Sigmoid colon (tissue), 6 donors: ENCODE measurements at regions not wholly inside any gene's neighbourhood (a gene's known extent, or its start where the extent isn't known, plus 50 kb on each side); places are given as distances from the start of the nearest gene placed in this dataset.

Experiments used
- DNase-seq: peaks from one replicate; pipeline ENCODE4 v3.0.0-alpha.2; 2019
- H3K27ac ChIP-seq, 4 donors: fragments of 200-600 bp; sonication (generic); one replicate each; pipeline ENCODE4 v1.5.1; 2016 to 2019; ENCODE audit warnings: mild to moderate bottlenecking in 1 of 4
- H3K27me3 ChIP-seq, 3 donors: fragments of 200-600 bp; sonication (generic); one replicate each; pipeline ENCODE4 v1.5.1; 2019; ENCODE audit warnings: mild to moderate bottlenecking in 1 of 3
- H3K36me3 ChIP-seq, 4 donors: fragments of 200-600 bp; sonication (generic); one replicate each; pipeline ENCODE4 v1.5.1; 2016 to 2019
- H3K4me1 ChIP-seq, 4 donors: fragments of 200-600 bp; sonication (generic); one replicate each; pipeline ENCODE4 v1.5.1; 2017 to 2019
- H3K4me3 ChIP-seq, 4 donors: fragments of 200-600 bp; sonication (generic); one replicate each; pipeline ENCODE4 v1.5.1; 2017 to 2019; ENCODE audit warnings: mild to moderate bottlenecking in 2 of 4, moderate library complexity in 1 of 4
- H3K9me3 ChIP-seq, 4 donors: fragments of 200-600 bp in 3 of 4; sonication (generic) in 3 of 4; one replicate each; pipeline versions ENCODE4 v1.5.1 to v1.6.1; 2013 to 2019
- CTCF ChIP-seq, 4 experiments: fragments of 450-650 bp in 3 of 4; fragments of 200-600 bp in 1 of 4; IDR thresholded peaks; one replicate each; pipeline ENCODE4 v1.5.1; 2016 to 2019; ENCODE audit warnings: antibody characterized with exemption in 4 of 4, mild to moderate bottlenecking in 3 of 4, moderate library complexity in 2 of 4
- EP300 ChIP-seq, 4 donors: sonication (generic); formaldehyde crosslinking; IDR thresholded peaks; one replicate each; pipeline ENCODE4 v1.6.1; 2017; ENCODE audit warnings: antibody characterized with exemption in 4 of 4
- POLR2A ChIP-seq, 2 donors: fragments of 450-650 bp; IDR thresholded peaks; one replicate each; pipeline ENCODE4 v1.6.1; 2016; ENCODE audit warnings: antibody characterized with exemption in 2 of 2, mild to moderate bottlenecking in 2 of 2, moderate library complexity in 2 of 2
- POLR2AphosphoS5 ChIP-seq, 4 donors: sonication (generic); formaldehyde crosslinking; IDR thresholded peaks; one replicate each; pipeline ENCODE4 v1.6.1; 2017; ENCODE audit warnings: antibody characterized with exemption in 4 of 4
- WGBS, 2 donors: extraction: QIAGEN DNeasy Blood & Tissue Kit; methylation state at CpG; one replicate each; pipeline ENCODE4 v1.1.7; 2013; 5-methylcytosine and 5-hydroxymethylcytosine counted together
- intact Hi-C: fragments of 100-400 bp; cut with DNase I; formaldehyde crosslinking; loops from one replicate; pipeline ENCODE4 v1.15.1; 2023
- donor health status: healthy with polysubstance abuse.
- donor health status: healthy.

DNA sequence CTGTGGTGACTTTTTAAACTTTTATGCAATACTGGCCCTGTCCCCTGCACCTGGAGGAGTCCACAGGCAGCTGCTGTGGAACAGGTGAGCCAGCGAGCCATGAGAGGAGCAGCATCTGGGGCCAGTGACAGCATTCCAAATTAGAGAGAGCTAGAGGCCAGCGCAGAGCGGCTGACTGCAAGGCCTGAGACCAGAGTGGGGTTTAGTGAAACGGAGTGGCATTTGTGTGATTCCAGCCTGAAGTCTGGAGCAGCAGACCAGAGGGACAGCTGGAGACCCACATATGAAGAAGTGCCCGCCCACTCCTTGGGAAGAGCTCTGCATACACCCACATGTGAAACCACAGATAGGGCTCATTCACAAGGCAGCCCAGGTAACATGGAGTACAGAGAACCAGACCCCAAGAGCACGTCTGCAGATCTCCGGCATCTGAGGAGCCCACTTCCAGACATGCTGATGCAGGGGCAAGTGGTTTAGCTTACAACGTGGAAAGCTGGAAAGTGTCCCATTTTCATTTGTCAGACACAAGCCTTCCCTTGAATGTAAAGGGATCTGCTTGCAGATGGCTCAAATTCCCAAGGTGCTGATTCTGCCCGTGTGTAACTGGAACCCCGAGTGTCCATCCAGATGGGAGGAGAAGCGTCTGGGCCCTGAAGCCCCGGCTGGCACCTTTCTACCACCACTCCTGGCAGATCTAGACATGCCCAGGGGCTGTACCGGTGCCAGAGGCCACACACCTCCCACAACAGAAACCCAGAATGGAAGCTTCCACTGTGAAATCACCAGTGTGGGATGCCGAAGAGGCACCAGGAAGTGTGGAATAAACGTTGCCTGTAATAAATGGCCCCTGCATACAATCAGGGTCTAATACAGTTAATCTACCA, 256.0 kb upstream of the TCERG1L start:
- Histone ChIP-seq H3K27ac (no peak overlapping the region), H3K9me3 (peaks cover 0 to 9% (median 0%) of the 10 kb centered on the region in 4 donors), H3K27me3 (peaks cover 0 to 7% (median 0%) of the 10 kb centered on the region in 3 donors), H3K4me1 (no peaks in the 10 kb centered on the region), H3K36me3 (no peaks in the 10 kb centered on the region), H3K4me3 (no peak overlapping the region)
- 74 to 76% methylated on average over 15 of the region's 15 CpGs for WGBS, 2 donors
- intact Hi-C loops = no loop called here
- TF ChIP-seq CTCF (IDR thresholded peaks at IDR 0.05) (no peak), POLR2AphosphoS5 (IDR thresholded peaks at IDR 0.05) (no peak), EP300 (IDR thresholded peaks at IDR 0.05) (no peak), POLR2A (IDR thresholded peaks at IDR 0.05) (no peak)
- no peak for DNase-seq

- TF ChIP-seq POLR2A (IDR thresholded peaks at IDR 0.05) (no peak), CTCF (IDR thresholded peaks at IDR 0.05) (no peak), POLR2AphosphoS5 (IDR thresholded peaks at IDR 0.05) (no peak), EP300 (IDR thresholded peaks at IDR 0.05) (no peak)
- Histone ChIP-seq H3K27me3 (peaks cover 0 to 7% (median 0%) of the 10 kb centered on the region in 3 donors), H3K36me3 (no peaks in the 10 kb centered on the region), H3K9me3 (peaks cover 0 to 9% (median 0%) of the 10 kb centered on the region in 4 donors), H3K4me3 (no peak overlapping the region), H3K27ac (no peak overlapping the region), H3K4me1 (no peaks in the 10 kb centered on the region)
- intact Hi-C loops = no loop called here
- no peak for DNase-seq
- WGBS, 2 donors = 64 to 76% methylated on average over 7 of the region's 7 CpGs
Observed at GRCh38 chr10:131568866-131569265, 257.3 kb upstream of the TCERG1L start.

DNA sequence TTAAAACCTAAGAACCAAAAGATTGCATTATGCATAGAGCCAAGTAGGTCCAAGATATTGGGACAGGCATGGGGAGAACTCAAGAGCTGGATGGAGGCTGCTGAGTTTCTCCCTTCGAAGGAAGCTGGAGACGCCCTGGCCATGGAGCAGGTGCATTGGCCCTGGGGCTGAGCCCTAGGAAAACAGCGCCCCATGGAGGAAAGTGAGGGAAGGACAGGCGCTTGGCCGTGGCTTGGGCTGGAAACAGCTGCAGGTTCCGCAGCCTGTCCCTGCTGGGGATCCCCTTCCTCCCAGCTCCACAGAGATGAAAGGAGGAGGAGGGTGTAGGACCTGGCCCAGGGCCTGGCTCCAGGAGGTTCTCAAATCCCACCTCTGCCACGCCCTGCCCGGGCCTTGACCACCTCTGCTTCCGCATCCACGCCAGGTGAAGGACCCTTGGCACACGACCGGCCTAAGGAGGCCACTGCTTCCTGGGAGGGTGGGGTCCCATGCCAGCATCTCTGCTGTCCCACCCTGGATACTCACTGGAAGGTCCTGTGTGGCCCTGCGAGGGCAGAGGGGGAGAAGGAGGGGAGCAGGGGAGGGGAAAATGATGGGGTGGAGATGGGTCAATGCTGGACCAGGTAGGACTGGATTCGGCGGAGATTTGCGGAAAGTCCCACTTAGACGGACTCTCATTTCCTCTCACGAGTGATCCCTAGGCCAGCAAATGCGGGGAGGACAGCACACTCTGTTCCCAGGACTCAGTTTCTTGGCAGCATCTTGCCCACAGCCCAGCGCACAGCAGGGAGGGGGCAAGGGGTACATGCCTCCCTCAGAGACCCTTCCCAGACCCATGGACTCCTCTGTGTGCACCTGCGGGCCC, 258.6 kb upstream of the TCERG1L start:
- DNase-seq = no peak
- WGBS, 2 donors = 75 to 81% methylated on average over 21 of the region's 21 CpGs
- intact Hi-C loops = no loop called here
- Histone ChIP-seq H3K36me3 (no peaks in the 10 kb centered on the region), H3K27me3 (peaks cover 0 to 7% (median 0%) of the 10 kb centered on the region in 3 donors), H3K4me3 (no peak overlapping the region), H3K9me3 (peaks cover 0 to 4% (median 0%) of the 10 kb centered on the region in 4 donors), H3K27ac (no peak overlapping the region), H3K4me1 (no peaks in the 10 kb centered on the region)
- TF ChIP-seq POLR2AphosphoS5 (IDR thresholded peaks at IDR 0.05) = no peak
- no peak for TF ChIP-seq POLR2A (IDR thresholded peaks at IDR 0.05)
- no peak for TF ChIP-seq CTCF (IDR thresholded peaks at IDR 0.05)
- no peak for TF ChIP-seq EP300 (IDR thresholded peaks at IDR 0.05)

DNA sequence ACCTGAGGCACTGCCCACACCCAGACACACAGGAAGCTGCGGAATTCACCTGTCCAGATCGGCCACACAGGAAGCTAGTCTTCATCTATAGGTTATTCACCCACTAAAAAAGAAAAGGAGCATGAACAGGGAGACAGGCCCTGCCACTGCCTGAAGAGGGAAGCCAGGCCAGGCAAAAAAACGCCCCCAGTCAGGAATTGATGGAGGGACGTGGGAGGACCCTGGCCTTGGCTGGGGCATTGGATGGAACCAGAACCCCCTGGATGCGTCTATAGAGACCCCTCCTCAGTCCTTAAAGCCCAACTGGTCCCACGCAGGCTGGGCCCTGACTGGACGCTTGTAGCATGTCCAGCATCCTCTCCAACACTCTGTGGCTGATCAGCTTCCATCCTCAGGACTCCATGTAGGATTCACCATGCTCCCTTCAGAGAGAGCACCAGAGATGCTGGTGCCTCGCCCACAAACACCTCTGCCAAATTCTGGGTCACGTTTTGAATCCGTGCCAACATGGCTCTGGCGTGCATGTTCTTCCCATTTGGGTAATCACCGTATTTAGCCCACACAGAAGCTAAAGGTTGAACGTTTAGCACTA, 259.3 kb upstream of the TCERG1L start:
- Histone ChIP-seq H3K9me3 (no peaks in the 10 kb centered on the region), H3K36me3 (no peaks in the 10 kb centered on the region), H3K4me1 (no peaks in the 10 kb centered on the region), H3K27me3 (peaks cover 0 to 7% (median 0%) of the 10 kb centered on the region in 3 donors), H3K4me3 (no peak overlapping the region), H3K27ac (no peak overlapping the region)
- TF ChIP-seq EP300 (IDR thresholded peaks at IDR 0.05) (no peak), POLR2A (IDR thresholded peaks at IDR 0.05) (no peak), CTCF (IDR thresholded peaks at IDR 0.05) (no peak)
- intact Hi-C loops = no loop called here
- WGBS, 2 donors = 78 to 79% methylated on average over 13 of the region's 13 CpGs
- DNase-seq = no peak
